GM10248 (cell line): ENCODE measurements at regions not wholly inside any gene's neighbourhood (a gene's known extent, or its start where the extent isn't known, plus 50 kb on each side); places are given as distances from the start of the nearest gene placed in this dataset.

Experiments used
- CTCF ChIA-PET: fragments of 300-600 bp; sonication (Branson Sonifier 250); formaldehyde crosslinking; extraction: SDS; loops from one replicate; lab custom pipeline; 2021; ENCODE audit warnings: antibody characterized with exemption; lab: Yijun Ruan, JAX
- POLR2A ChIA-PET: fragments of 350-650 bp; sonication (Branson Sonifier 250); formaldehyde crosslinking; extraction: SDS; loops from one replicate; lab custom pipeline; 2020; ENCODE audit warnings: antibody characterized with exemption; lab: Yijun Ruan, JAX
- DNase-seq: peaks from one replicate; pipeline ENCODE4 v3.0.0; 2012; ENCODE audit errors: extremely low spot score
- CTCF ChIP-seq: IDR thresholded peaks from 2 replicates; pipeline ENCODE4 v1.5.1; 2012; ENCODE audit warnings: mild to moderate bottlenecking, low read depth; ENCODE audit errors: extremely low read depth, missing control alignments, control extremely low read depth

- no peak for DNase-seq
- ChIA-PET CTCF (interaction anchor here (0.9 to 1.8 kb wide), 7 partner anchors 8 to 213 kb away, joined by 3 to 5 read pairs (median 4); no protein-coding TSS in a partner anchor), POLR2A (no interaction called here)
- TF ChIP-seq CTCF: no peak
Measured at GRCh38 chr2:39516347-39517101, 79.4 kb upstream of the MAP4K3 start.

DNA sequence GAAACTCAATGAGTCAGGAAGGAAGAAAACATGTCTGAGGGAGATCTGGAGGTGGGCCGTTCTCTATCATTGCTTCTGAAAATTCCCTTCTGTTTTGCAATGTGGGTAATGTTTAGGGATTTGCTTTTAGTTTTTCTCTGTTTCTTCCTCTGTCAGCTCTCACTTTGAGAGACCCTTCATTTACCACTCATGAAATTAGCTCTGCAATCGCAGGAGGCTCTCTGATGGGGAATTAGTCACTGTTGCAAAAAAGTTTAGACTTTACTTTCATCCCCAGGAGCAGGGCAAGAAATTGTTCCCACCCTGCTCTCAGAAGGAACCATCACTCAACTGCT, 80.0 kb upstream of the MAP4K3 start:
- ChIA-PET CTCF (interaction anchor here (0.9 to 1.5 kb wide), 6 partner anchors 9 to 212 kb away, joined by 3 to 8 read pairs (median 4); no protein-coding TSS in a partner anchor), POLR2A (no interaction called here)
- DNase-seq: no peak
- TF ChIP-seq CTCF: no peak

DNA sequence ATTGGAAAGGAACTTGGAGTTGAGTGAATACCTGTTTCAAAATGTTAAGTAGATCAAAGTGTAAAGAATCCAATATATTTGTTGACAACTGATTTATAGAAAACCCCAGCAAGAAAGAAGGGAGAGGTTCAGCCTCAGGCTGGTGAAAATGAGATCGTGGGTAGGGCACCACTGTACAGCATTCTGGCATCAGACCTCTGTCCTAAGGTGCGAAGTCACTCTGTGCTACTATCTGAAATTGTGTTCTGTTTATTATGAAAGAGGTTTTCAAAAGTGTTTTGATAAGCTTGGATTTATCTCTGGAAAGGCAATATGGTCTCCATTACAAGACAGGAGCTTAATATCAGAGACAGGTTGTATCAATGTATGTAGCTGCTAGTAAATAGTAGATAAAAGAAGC, 80.5 kb upstream of the MAP4K3 start:
- CTCF ChIA-PET: interaction anchor here (0.9 to 1.7 kb wide), 4 partner anchors 9 to 212 kb away, joined by 3 to 8 read pairs (median 4); no protein-coding TSS in a partner anchor
- no peak for DNase-seq
- TF ChIP-seq CTCF: no peak
- POLR2A ChIA-PET: no interaction called here

DNA sequence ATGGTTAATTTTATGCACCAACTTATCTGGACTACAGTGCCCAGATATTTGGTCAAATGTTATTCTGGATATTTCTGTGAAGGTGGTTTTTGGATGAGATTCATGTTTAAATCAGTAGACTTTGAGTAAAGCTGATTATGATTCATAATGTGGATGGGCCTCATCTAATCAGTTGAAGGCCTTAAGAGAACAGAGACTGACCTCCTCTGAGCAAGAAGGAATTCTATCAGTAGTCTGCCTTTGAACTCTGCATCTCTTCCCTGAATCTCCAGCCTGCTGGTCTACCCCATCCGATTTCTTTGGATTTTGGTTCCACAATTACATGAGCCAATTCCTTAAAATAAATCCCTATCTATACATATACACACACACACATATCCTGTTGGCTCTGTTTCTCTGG, 82.8 kb upstream of the MAP4K3 start:
- POLR2A ChIA-PET: no interaction called here
- no peak for DNase-seq
- TF ChIP-seq CTCF: no peak
- CTCF ChIA-PET: no interaction called here

- ChIA-PET CTCF (no interaction called here), POLR2A (no interaction called here)
- no peak for DNase-seq
- TF ChIP-seq CTCF: no peak
Measured at GRCh38 chr2:39521876-39522517, 84.9 kb upstream of the MAP4K3 start.

GRCh38 chr2:39522518-39522877, 85.4 kb upstream of the MAP4K3 start:
- TF ChIP-seq CTCF: no peak
- ChIA-PET POLR2A (no interaction called here), CTCF (no interaction called here)
- no peak for DNase-seq
